ENCODE measurements at regions not wholly inside any gene's neighbourhood (a gene's known extent, or its start where the extent isn't known, plus 50 kb on each side); places are given as distances from the start of the nearest gene placed in this dataset.

- Mint-ChIP-seq H3K4me3 (no peak overlapping the region), H3K27ac (no peak overlapping the region), H3K36me3 (no peaks in the 10 kb centered on the region), H3K4me1 (no peaks in the 10 kb centered on the region), H3K9me3 (no peaks in the 10 kb centered on the region), H3K27me3 (ENCODE audit: low read depth in 3 of 3) (peaks cover 0 to 3% (median 3%) of the 10 kb centered on the region in 3 donors)
- no peak for DNase-seq
Observed at GRCh38 chr2:129699781-129700573, 279.5 kb upstream of the RAB6C start.

- no peak overlapping the region for H3K27ac Mint-ChIP-seq
Observed at GRCh38 chr2:129702416-129703176, 276.9 kb upstream of the RAB6C start.

GRCh38 chr2:129705085-129705484 is 274.4 kb upstream of the RAB6C start:
- Mint-ChIP-seq H3K27me3 (ENCODE audit: low read depth in 3 of 3) (peaks cover 2 to 3% (median 3%) of the 10 kb centered on the region in 3 donors), H3K4me1 (no peaks in the 10 kb centered on the region), H3K9me3 (no peaks in the 10 kb centered on the region), H3K36me3 (no peaks in the 10 kb centered on the region), H3K27ac (no peak overlapping the region), H3K4me3 (no peak overlapping the region)
- DNase-seq, result no peak

More at GRCh38 chr2:129702416-129703176, 276.9 kb upstream of the RAB6C start:
- Mint-ChIP-seq H3K27me3 (ENCODE audit: low read depth in 3 of 3) (peaks cover 0 to 3% (median 3%) of the 10 kb centered on the region in 3 donors), H3K4me3 (no peak overlapping the region), H3K4me1 (no peaks in the 10 kb centered on the region), H3K9me3 (no peaks in the 10 kb centered on the region), H3K36me3 (no peaks in the 10 kb centered on the region)
- DNase-seq, result no peak

- Mint-ChIP-seq H3K4me3 (no peak overlapping the region), H3K36me3 (no peaks in the 10 kb centered on the region), H3K4me1 (no peaks in the 10 kb centered on the region), H3K27me3 (ENCODE audit: low read depth in 3 of 3) (peaks cover 0 to 2% (median 1%) of the 10 kb centered on the region in 3 donors), H3K27ac (no peak overlapping the region), H3K9me3 (no peaks in the 10 kb centered on the region)
- DNase-seq, result no peak
Observed at GRCh38 chr2:129707800-129708199, 271.7 kb upstream of the RAB6C start.

- peaks cover 0 to 2% (median 1%) of the 10 kb centered on the region in 3 donors for H3K27me3 Mint-ChIP-seq (ENCODE audit: low read depth in 3 of 3)
- DNase-seq, result no peak
- H3K36me3 Mint-ChIP-seq, result no peaks in the 10 kb centered on the region
- H3K9me3 Mint-ChIP-seq, result no peaks in the 10 kb centered on the region
- no peaks in the 10 kb centered on the region for H3K4me1 Mint-ChIP-seq
- H3K4me3 Mint-ChIP-seq, result no peak overlapping the region
- H3K27ac Mint-ChIP-seq, result no peak overlapping the region
Observed at GRCh38 chr2:129708221-129708967, 271.1 kb upstream of the RAB6C start.

- no peak overlapping the region for H3K4me3 Mint-ChIP-seq
- no peaks in the 10 kb centered on the region for H3K36me3 Mint-ChIP-seq
- no peaks in the 10 kb centered on the region for H3K4me1 Mint-ChIP-seq
- no peak for DNase-seq
- H3K9me3 Mint-ChIP-seq, result no peaks in the 10 kb centered on the region
- no peak overlapping the region for H3K27ac Mint-ChIP-seq
- H3K27me3 Mint-ChIP-seq (ENCODE audit: low read depth in 3 of 3), result peaks cover 0 to 2% (median 1%) of the 10 kb centered on the region in 3 donors
Observed at GRCh38 chr2:129709001-129709955, 270.2 kb upstream of the RAB6C start.

- no peak overlapping the region for H3K27ac Mint-ChIP-seq
Observed at GRCh38 chr2:129709956-129710598, 269.4 kb upstream of the RAB6C start.

GRCh38 chr2:129710670-129711495 is 268.6 kb upstream of the RAB6C start:
- no peak for DNase-seq
- Mint-ChIP-seq H3K36me3 (no peaks in the 10 kb centered on the region), H3K27ac (peak overlapping the region in 1 of 6 donors; percentile 37), H3K4me3 (no peak overlapping the region), H3K4me1 (no peaks in the 10 kb centered on the region), H3K9me3 (no peaks in the 10 kb centered on the region), H3K27me3 (ENCODE audit: low read depth in 3 of 3) (peaks cover 0 to 2% (median 1%) of the 10 kb centered on the region in 3 donors)

More at GRCh38 chr2:129709956-129710598, 269.4 kb upstream of the RAB6C start:
- no peaks in the 10 kb centered on the region for H3K9me3 Mint-ChIP-seq
- no peaks in the 10 kb centered on the region for H3K4me1 Mint-ChIP-seq
- H3K36me3 Mint-ChIP-seq, result no peaks in the 10 kb centered on the region
- DNase-seq, result no peak
- H3K4me3 Mint-ChIP-seq, result no peak overlapping the region
- H3K27me3 Mint-ChIP-seq (ENCODE audit: low read depth in 3 of 3), result peaks cover 0 to 2% (median 1%) of the 10 kb centered on the region in 3 donors

- peaks cover 0 to 2% of the 10 kb centered on the region in 2 donors for H3K4me1 Mint-ChIP-seq
- no peak overlapping the region for H3K27ac Mint-ChIP-seq
- H3K27me3 Mint-ChIP-seq (ENCODE audit: low read depth in 3 of 3), result peaks cover 1 to 5% (median 2%) of the 10 kb centered on the region in 3 donors
Observed at GRCh38 chr2:129711816-129712675, 267.4 kb upstream of the RAB6C start.

GRCh38 chr2:129712676-129712985 is 266.8 kb upstream of the RAB6C start:
- Mint-ChIP-seq H3K36me3 (no peaks in the 10 kb centered on the region), H3K4me3 (no peak overlapping the region), H3K9me3 (peaks cover 0 to 2% (median 0%) of the 10 kb centered on the region in 6 donors), H3K27ac (no peak overlapping the region), H3K4me1 (peaks cover 0 to 2% of the 10 kb centered on the region in 2 donors), H3K27me3 (ENCODE audit: low read depth in 3 of 3) (peaks cover 1 to 5% (median 2%) of the 10 kb centered on the region in 3 donors)
- no peak for DNase-seq

More at GRCh38 chr2:129711816-129712675, 267.4 kb upstream of the RAB6C start:
- Mint-ChIP-seq H3K9me3 (peaks cover 0 to 2% (median 0%) of the 10 kb centered on the region in 6 donors), H3K36me3 (no peaks in the 10 kb centered on the region), H3K4me3 (no peak overlapping the region)
- DNase-seq, result no peak

- Mint-ChIP-seq H3K4me1 (peaks cover 0 to 2% of the 10 kb centered on the region in 2 donors), H3K27ac (no peak overlapping the region), H3K27me3 (ENCODE audit: low read depth in 3 of 3) (peaks cover 0 to 5% (median 1%) of the 10 kb centered on the region in 3 donors), H3K36me3 (no peaks in the 10 kb centered on the region), H3K4me3 (no peak overlapping the region), H3K9me3 (peaks cover 0 to 2% (median 0%) of the 10 kb centered on the region in 6 donors)
- no peak for DNase-seq
Observed at GRCh38 chr2:129713337-129713736, 266.1 kb upstream of the RAB6C start.
